Activated naive CD4-positive, alpha-beta T cell treated with anti-CD3 and anti-CD28 coated beads, Interleukin-2, amount 50 U/mL, for 72 hours (primary cell): ENCODE measurements at regions not wholly inside any gene's neighbourhood (a gene's known extent, or its start where the extent isn't known, plus 50 kb on each side); places are given as distances from the start of the nearest gene placed in this dataset.

Source experiments
- ATAC-seq, 2 donors: fragments of 150-1000 bp; cut with Tn5 transposase; 2 replicates each; pipeline ENCODE4 v1.10.0; 2021; ENCODE audit warnings: mild to moderate bottlenecking in 2 of 2, moderate library complexity in 2 of 2
- DNase-seq, 2 donors: peaks; one replicate each; pipeline ENCODE4 v3.0.0; 2021 to 2022; ENCODE audit warnings: low spot score in 2 of 2
- H3K27ac Mint-ChIP-seq, 2 donors: one replicate each; pipeline ENCODE4 v1.8.0; 2022; ENCODE audit warnings: mild to moderate bottlenecking in 2 of 2, mixed read lengths in 2 of 2
- H3K36me3 Mint-ChIP-seq, 2 donors: one replicate each; pipeline ENCODE4 v1.8.0; 2022; ENCODE audit warnings: mixed read lengths in 2 of 2
- H3K9me3 Mint-ChIP-seq, 2 donors: one replicate each; pipeline ENCODE4 v1.8.0; 2022; ENCODE audit warnings: mixed read lengths in 2 of 2

DNA sequence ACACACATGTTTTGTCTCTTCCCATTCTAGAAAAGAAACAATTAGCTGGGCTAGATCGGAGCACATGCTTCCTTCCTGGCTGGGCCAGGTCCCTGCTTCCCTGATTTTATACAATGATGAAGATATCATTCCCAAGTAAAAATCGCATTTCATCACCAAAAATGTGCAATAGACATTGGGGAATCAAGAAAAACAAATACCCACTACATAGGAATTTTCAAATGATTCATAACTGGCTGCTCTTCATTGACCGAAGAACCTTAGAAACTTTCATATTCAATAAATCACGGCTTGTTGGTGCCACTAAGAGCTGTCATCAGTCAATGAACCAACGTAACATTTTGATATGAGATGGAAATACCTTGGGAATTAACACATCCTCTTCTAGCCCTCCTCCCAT is 373.6 kb upstream of the TRIB2 start:
- Mint-ChIP-seq H3K36me3 (peaks cover 0 to 5% of the 10 kb centered on the region in 2 donors), H3K9me3 (peaks cover 8 to 12% of the 10 kb centered on the region in 2 donors), H3K27ac (no peak overlapping the region)
- DNase-seq = no peak
- no peak for ATAC-seq

DNA sequence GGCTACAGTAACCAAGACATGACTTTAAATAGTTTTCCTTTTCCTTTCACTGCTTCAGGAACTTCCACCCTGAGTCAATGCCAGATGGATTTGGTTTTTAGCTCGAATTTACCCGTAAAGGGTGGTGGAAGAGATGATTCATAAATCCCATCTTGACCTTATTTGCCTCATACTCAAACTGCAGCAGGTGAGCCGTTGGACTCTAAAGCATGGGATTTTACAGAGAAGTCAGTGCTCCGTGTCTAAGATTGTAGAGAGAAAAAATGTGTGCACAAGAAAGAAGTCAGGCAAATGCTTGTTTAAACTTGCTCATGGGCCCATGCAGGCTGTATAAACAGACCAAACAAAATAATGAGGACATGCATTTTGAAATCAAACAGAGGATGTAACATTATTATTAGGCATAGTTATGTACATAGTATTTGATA is 369.7 kb upstream of the TRIB2 start:
- ATAC-seq = peak; percentile 26 to 37
- Mint-ChIP-seq H3K36me3 (peaks cover 0 to 5% of the 10 kb centered on the region in 2 donors), H3K9me3 (peaks cover 8% of the 10 kb centered on the region in 2 donors), H3K27ac (no peak overlapping the region)
- DNase-seq = no peak

DNA sequence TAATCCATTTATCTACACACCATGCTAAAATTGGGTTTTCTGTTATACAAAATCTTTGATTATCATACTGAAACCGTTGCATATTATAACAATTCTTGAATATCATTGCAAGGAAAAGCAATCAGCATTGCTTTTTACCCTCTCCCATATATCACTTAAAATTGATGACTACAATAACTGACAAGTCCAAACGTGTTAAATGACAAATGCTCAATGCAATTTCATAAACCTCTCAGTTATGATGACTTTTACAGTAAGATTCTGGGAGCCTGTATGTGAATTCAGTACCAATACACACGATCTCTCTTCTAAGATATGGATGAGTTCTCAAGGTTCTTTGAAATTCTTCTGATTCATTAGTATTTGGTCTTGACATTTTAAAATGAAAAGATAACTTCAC is 368.5 kb upstream of the TRIB2 start:
- peaks cover 0 to 5% of the 10 kb centered on the region in 2 donors for H3K36me3 Mint-ChIP-seq
- no peak for ATAC-seq

DNA sequence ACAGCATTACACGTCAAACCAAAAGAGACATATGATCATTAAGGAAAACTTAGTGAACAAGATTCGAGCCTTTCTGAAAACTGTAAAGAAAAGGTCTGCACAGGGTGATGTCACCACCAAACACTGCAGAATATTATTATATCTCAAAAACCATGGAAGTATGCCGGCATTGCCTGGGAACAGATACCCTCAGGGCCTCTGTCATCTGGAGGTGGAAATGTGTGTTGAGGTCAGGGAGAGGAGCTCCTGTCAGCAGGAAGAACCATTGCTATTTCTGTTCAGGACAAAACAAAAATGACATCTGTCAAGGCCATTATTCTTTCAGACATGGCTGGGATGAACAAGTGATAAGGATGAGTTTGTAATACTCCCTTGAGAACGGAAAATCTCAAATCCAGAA is 365.9 kb upstream of the TRIB2 start:
- DNase-seq = no peak

More for the DNA sequence above, 368.5 kb upstream of the TRIB2 start:
- Mint-ChIP-seq H3K27ac (no peak overlapping the region), H3K9me3 (peaks cover 0 to 5% of the 10 kb centered on the region in 2 donors)
- no peak for DNase-seq

DNA sequence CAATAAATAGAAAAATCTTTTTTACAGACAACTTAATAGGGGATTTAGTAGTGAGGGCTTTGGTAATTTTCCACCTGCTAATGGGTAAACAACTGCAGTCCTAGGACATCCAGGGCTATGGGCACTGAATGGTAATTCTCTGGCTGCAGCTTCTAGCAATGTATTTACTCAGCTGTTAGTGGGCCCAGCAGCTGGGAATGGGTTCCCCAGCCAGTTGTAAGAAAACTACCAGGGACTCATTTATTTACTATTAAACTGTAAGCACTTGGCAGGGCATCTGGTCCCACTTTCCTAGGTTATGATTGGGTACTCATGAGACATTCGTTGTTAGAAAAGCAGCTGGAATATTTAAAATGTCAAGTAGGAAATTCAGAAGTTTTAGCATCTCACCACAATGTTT is 363.8 kb upstream of the TRIB2 start:
- Mint-ChIP-seq H3K36me3 (no peaks in the 10 kb centered on the region), H3K9me3 (no peaks in the 10 kb centered on the region), H3K27ac (no peak overlapping the region)
- ATAC-seq = no peak
- no peak for DNase-seq

More for the DNA sequence above, 365.9 kb upstream of the TRIB2 start:
- Mint-ChIP-seq H3K9me3 (no peaks in the 10 kb centered on the region), H3K36me3 (no peaks in the 10 kb centered on the region), H3K27ac (no peak overlapping the region)
- ATAC-seq = no peak

DNA sequence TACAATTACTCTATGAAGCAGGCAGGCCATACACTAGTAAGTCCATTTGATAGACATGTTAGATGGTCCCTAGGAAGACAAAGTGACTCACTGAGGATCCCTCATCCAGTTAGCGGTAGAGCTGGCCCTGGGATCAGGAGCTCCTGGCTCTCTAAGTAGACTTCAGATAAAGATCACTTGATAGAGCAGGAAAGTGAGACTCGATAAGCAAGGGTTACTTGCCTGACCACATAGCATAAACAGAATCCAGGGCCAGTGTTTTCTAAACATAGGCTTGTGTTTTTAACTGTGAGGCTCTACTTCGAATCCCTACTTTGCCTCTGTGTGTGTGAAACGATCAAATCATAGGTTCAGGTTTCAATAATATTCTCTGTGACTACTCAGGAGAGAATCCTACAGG is 355.2 kb upstream of the TRIB2 start:
- DNase-seq (no peak), ATAC-seq (no peak)
- Mint-ChIP-seq H3K9me3 (peaks cover 3 to 6% of the 10 kb centered on the region in 2 donors), H3K27ac (no peak overlapping the region), H3K36me3 (peaks cover 0 to 1% of the 10 kb centered on the region in 2 donors)

DNA sequence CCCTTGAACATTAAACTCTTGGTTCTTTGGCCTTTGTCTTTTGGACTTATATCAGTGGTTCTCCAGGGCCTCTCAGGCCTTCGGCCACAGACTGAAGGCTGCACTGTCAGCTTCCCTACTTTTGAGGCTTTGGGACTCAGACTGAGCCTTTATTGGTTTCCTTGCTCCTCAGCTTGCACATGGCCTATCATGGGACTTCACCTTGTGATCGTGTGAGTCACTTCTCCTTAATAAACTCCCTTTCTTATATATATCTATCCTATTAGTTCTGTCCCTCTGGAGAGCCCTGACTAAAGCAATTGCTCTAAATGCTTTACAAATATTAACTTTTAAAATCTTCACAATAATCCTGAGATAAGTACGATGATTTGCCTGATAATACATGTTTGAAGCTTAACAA is 353.6 kb upstream of the TRIB2 start:
- H3K27ac Mint-ChIP-seq = no peak overlapping the region
- ATAC-seq (no peak), DNase-seq (no peak)
- H3K36me3 Mint-ChIP-seq = peaks cover 0 to 10% of the 10 kb centered on the region in 2 donors
- peaks cover 6% of the 10 kb centered on the region in 2 donors for H3K9me3 Mint-ChIP-seq

DNA sequence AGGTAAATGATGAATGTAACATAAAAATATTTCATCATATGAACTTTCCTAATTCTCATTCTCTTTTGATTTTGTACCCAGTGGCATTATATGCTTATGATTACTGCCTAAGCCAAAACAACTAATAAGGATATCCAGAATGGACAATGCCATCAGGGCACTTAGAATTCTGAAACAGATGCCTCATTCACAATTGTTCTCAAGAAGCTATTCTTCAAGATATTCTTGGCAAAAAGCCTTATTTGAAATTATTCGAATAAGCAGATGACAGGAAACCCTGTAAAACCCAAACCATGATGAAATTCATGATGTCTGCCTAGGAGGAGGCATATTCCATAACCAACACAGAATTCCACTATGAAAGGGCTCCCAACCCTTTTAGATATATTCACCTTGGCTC is 353.2 kb upstream of the TRIB2 start:
- peaks cover 0 to 10% of the 10 kb centered on the region in 2 donors for H3K36me3 Mint-ChIP-seq
- H3K27ac Mint-ChIP-seq = no peak overlapping the region
- peaks cover 6% of the 10 kb centered on the region in 2 donors for H3K9me3 Mint-ChIP-seq
- DNase-seq (no peak), ATAC-seq (no peak)

DNA sequence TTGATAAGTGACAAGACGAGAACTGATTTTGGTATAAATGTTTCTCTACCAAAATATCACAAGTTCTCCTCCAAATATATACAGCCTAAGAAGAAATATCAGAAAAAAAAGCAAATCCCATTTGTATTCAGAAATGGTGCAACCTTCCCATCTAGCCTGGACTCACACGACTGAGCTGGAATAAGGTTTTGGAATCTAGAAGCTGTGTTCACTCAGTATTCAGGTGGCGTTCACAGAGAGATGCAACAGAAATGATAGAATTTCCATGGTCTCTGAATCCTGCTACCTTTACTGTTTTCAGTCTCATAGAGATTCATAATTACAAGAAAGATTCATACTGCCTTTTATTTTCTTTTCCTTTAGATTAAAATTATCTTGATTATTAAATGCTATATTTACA is 347.2 kb upstream of the TRIB2 start:
- peaks cover 4% of the 10 kb centered on the region in 2 donors for H3K9me3 Mint-ChIP-seq
- H3K27ac Mint-ChIP-seq = no peak overlapping the region
- no peak for DNase-seq
- no peak for ATAC-seq
- H3K36me3 Mint-ChIP-seq = peaks cover 0 to 10% of the 10 kb centered on the region in 2 donors

DNA sequence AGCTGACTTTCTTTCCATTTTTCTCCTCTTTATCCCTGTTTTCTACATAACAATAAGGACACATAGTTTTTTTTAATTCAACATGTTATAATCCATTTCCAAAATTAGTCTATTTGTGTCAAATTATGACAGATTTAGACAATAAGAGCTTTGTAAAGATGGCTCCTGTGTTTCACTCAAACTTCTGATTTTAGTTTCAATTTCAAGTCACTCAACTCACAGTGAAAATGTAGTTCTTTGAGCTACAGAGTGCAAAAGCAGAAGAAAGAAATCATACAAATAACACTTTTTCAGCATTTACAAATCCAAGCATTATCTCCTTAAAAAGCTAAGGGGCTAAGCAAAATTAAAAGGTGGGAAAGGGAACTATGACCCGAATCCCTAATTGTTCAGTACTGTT is 340.7 kb upstream of the TRIB2 start:
- H3K36me3 Mint-ChIP-seq = no peaks in the 10 kb centered on the region
- H3K9me3 Mint-ChIP-seq = no peaks in the 10 kb centered on the region
- peak overlapping the region in 1 of 2 donors; percentile 26 for H3K27ac Mint-ChIP-seq
- DNase-seq (no peak), ATAC-seq (no peak)

DNA sequence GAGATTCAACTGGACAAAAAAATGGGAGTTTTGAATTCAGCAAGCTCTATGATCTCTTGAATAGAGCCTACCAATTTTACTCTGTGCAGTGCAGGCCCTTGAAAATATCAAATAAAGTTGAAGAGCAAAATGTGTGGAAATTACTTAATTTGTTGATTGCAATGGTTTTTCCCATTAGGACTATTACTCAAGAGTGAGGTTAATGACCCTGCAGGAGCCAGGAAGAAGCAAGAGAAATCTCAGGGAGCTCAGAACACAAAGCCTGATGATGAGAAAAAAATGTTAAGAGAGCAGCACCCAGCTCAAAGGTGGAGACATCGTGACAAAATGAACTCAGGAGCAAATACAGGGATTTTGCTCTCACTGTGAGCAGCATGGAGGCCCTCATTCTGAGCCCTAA is 337.6 kb upstream of the TRIB2 start:
- no peak for ATAC-seq
- no peaks in the 10 kb centered on the region for H3K36me3 Mint-ChIP-seq
- H3K9me3 Mint-ChIP-seq = no peaks in the 10 kb centered on the region

DNA sequence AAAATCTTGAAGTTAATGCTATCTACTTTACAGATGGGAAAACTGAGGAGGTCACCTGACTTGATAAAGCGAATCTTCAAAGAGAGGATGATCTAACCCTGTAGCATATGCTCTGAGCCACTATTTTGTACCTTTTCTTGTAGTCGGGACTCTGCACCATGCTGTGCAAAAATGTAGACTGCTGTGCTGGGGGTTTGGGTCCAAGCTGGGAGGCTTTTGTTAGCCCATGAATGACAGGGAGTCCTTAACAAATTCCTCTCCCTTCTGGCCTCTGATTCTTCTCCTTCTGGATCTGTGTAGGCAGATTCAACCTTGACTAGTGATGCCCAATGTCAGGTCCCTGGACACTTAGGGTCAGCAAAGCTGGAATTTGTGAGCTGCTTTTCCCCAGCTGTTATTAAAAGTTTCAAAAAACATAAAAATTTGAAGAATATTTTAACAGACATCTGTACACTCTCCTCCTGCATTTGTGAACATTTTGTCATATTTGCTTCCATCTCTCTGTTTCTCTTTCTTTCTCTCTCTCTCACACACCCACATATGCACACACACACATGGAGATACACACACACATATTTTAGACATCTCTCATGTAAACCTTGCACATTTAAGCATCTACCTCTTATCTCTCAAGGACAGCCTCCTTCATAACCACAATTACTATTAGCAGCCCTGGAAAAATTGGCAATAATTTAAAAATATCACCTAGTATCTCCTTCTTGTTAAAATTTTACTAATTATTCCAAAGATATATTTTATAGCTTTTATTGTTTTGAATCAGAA is 335.0 kb upstream of the TRIB2 start:
- ATAC-seq (no peak), DNase-seq (no peak)
- no peaks in the 10 kb centered on the region for H3K9me3 Mint-ChIP-seq
- H3K36me3 Mint-ChIP-seq = no peaks in the 10 kb centered on the region
- no peak overlapping the region for H3K27ac Mint-ChIP-seq

More for the DNA sequence above, 337.6 kb upstream of the TRIB2 start:
- DNase-seq = no peak
- H3K27ac Mint-ChIP-seq = no peak overlapping the region

DNA sequence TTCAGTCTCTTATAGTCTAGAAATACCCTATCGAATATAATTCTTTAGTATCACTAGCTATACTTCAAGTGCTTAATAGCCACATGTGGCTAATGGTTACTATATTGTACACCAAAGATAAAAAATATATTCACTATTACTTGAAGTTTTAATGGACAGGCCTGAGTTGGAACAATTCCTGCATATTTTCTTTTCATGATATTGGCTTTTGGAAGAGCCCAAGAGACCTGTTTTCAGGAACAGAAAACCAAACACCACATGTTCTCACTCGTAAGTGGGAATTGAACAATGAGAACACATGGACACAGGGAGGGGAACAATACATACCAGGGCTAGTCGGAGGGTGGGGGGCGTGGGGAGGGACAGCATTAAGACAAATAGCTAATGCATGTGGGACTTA is 334.4 kb upstream of the TRIB2 start:
- Mint-ChIP-seq H3K27ac (no peak overlapping the region), H3K36me3 (no peaks in the 10 kb centered on the region), H3K9me3 (peaks cover 0 to 4% of the 10 kb centered on the region in 2 donors)
- DNase-seq (no peak), ATAC-seq (no peak)

DNA sequence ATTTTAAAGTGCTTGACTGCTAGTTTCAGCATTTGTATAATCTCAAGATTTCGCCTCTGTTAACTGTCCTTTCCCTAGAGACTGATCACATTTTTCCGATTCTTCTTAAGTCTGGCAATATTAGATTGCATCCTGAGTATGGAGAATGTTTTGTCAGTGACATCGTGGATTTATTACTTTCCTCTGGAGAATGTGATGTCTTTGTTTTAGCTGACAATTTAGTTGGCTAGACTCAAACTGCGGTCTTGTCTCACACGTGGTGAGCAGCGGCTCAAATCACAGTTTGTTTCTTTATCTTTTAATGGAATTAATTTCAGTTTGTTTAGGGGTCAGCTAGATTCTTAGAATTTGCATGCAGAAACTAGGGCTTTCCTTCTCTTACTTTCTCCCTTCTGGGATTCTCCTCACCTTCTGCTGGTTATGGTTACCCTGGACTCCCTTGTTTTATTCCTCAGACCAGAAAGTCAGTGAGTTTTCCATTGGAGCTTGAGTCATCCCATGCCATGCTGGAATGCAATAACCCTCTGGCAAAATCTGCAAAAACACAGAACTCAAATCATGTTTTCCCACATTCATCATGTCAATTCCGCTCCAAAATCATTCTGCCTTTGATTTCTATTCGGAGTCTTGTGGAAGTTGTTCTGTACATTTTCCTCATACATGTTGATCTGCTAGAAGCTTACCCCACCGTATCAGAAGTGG is 327.2 kb upstream of the TRIB2 start:
- H3K36me3 Mint-ChIP-seq = peaks cover 0 to 6% of the 10 kb centered on the region in 2 donors
- no peak overlapping the region for H3K27ac Mint-ChIP-seq
- ATAC-seq (no peak), DNase-seq (no peak)
- peaks cover 0 to 4% of the 10 kb centered on the region in 2 donors for H3K9me3 Mint-ChIP-seq

DNA sequence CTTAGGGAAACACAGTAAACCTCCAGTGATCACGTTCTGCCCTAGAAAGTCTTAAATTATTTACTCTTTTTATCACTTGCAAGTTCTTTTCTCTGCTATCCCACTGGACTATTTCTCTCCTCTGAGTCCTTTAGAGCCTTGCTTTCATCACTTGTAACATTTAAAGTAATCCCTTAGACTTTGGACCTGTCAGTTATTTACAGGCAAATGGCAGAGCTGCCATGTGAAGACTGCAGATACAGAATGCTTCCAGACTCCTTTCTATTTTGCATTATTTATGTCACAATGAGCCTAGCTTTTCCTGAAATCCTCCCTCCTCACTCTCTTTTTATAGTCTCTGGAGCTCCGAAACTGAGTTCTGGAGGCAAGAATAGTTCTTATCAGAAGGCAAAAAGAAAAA is 325.6 kb upstream of the TRIB2 start:
- H3K9me3 Mint-ChIP-seq = peaks cover 0 to 4% of the 10 kb centered on the region in 2 donors
- H3K36me3 Mint-ChIP-seq = peaks cover 0 to 6% of the 10 kb centered on the region in 2 donors
- no peak for ATAC-seq

DNA sequence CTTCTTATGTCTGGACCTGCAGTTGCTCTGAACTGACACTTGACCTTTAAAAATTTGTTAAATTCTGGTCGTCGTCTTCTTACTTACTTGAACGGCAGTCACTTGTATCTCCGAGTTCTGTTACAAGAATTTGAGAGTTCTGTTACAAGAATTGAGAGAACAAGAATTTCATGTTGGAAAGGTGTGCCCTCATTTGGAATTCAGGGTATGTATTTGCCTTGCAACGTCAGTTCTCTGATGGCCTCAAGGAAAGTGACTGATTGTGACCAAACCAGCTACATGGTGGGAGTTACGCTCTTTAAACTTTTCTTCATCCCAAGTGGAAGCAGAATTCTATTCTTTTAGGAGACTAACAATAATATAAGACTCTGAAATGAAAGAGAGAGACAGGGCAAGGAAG is 320.0 kb upstream of the TRIB2 start:
- DNase-seq (no peak), ATAC-seq (no peak)
- Mint-ChIP-seq H3K9me3 (no peaks in the 10 kb centered on the region), H3K27ac (no peak overlapping the region), H3K36me3 (peaks cover 2 to 5% of the 10 kb centered on the region in 2 donors)

More for the DNA sequence above, 325.6 kb upstream of the TRIB2 start:
- no peak overlapping the region for H3K27ac Mint-ChIP-seq
- DNase-seq = no peak

DNA sequence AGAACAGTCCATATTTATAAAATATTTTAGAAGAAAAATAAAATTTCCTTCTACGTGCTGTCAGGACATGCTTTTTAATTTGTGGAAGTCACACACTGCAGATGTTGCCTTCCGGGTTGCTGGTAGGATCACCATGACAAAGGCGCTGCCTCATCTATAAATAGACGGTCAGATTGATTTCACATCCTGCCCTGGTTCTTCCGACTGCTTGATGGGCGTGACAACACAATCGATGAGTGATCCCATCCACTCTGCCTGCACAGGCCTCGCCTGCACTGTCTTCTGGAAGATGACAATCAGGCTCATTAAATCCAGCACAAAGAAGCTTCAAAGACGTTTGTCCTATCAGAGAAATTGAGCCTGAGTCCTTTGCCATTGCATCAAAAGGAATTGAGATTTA is 318.9 kb upstream of the TRIB2 start:
- DNase-seq = no peak
- ATAC-seq = no peak
- Mint-ChIP-seq H3K36me3 (peaks cover 5 to 10% of the 10 kb centered on the region in 2 donors), H3K9me3 (no peaks in the 10 kb centered on the region), H3K27ac (no peak overlapping the region)
